IMR-90 (cell line): ENCODE measurements at regions not wholly inside any gene's neighbourhood (a gene's known extent, or its start where the extent isn't known, plus 50 kb on each side); places are given as distances from the start of the nearest gene placed in this dataset.

Experiments
- ATAC-seq: fragments of 200-7000 bp; cut with Tn5 transposase; 2 replicates; pipeline ENCODE4 v1.9.1; 2020; ENCODE audit warnings: low read depth, mild to moderate bottlenecking, moderate library complexity
- BruUV-seq: library from RNA; stranded (reverse); fragments of 400-500 nt; replicated peaks from 2 replicates; lab custom pipeline; 2021; lab: Mats Ljungman, UMichigan
- CTCF ChIA-PET: fragments of 300-600 bp; formaldehyde crosslinking; extraction: SDS; loops from one replicate; lab custom pipeline; 2021; ENCODE audit warnings: antibody characterized with exemption; lab: Yijun Ruan, JAX
- POLR2A ChIA-PET: fragments of 300-600 bp; sonication (Branson Sonifier 250); formaldehyde crosslinking; loops from one replicate; lab custom pipeline; 2022; ENCODE audit warnings: antibody characterized with exemption; ENCODE audit not compliant: unreplicated experiment; lab: Charles Lee
- DNase-seq: peaks from one replicate; pipeline ENCODE4 v3.0.0; 2013
- H2AFZ ChIP-seq: replicated peaks from 2 replicates; pipeline ENCODE3; 2013; ENCODE audit warnings: low read length, mild to moderate bottlenecking; ENCODE audit not compliant: poor library complexity
- H2AK5ac ChIP-seq: 2 replicates; pipeline ENCODE4 v1.6.1; 2013; ENCODE audit warnings: low read depth, low read length, inconsistent platforms
- H2AK9ac ChIP-seq: replicated peaks from 2 replicates; pipeline ENCODE3; 2013; ENCODE audit warnings: mild to moderate bottlenecking, low read depth, low read length, moderate library complexity; ENCODE audit not compliant: poor library complexity
- H2BK120ac ChIP-seq: 2 replicates; pipeline ENCODE4 v1.6.1; 2013; ENCODE audit warnings: low read depth, low read length, inconsistent platforms
- H2BK15ac ChIP-seq: 3 replicates; pipeline ENCODE4 v1.6.1; 2013; ENCODE audit warnings: low read depth, low read length, inconsistent platforms
- H2BK20ac ChIP-seq: 2 replicates; pipeline ENCODE4 v1.6.1; 2013; ENCODE audit warnings: low read depth, mild to moderate bottlenecking, inconsistent platforms, low read length, moderate library complexity
- H2BK5ac ChIP-seq: 2 replicates; pipeline ENCODE4 v1.6.1; 2013; ENCODE audit warnings: mild to moderate bottlenecking, low read depth, low read length, inconsistent platforms; ENCODE audit not compliant: poor library complexity, severe bottlenecking
- H3K14ac ChIP-seq: replicated peaks from 2 replicates; pipeline ENCODE4 v1.6.1; 2013; ENCODE audit warnings: low read depth, low read length, inconsistent platforms
- H3K18ac ChIP-seq: 2 replicates; pipeline ENCODE4 v1.6.1; 2013; ENCODE audit warnings: low read depth, low read length, control low read depth
- H3K23ac ChIP-seq: 2 replicates; pipeline ENCODE4 v1.6.1; 2013; ENCODE audit warnings: low read depth, low read length, inconsistent platforms
- H3K27ac ChIP-seq: 2 replicates; pipeline ENCODE4 v1.5.1; 2013; ENCODE audit warnings: mild to moderate bottlenecking, control low read depth, low read length; ENCODE audit not compliant: insufficient read depth
- H3K27me3 ChIP-seq: 2 replicates; pipeline ENCODE4 v1.6.1; 2013; ENCODE audit warnings: low read length; ENCODE audit not compliant: control insufficient read depth, insufficient read depth
- H3K36me3 ChIP-seq: 2 replicates; pipeline ENCODE4 v1.6.1; 2013; ENCODE audit warnings: low read length, mixed read lengths; ENCODE audit not compliant: control insufficient read depth, insufficient read depth
- H3K4ac ChIP-seq: 2 replicates; pipeline ENCODE4 v1.6.1; 2013; ENCODE audit warnings: low read depth, low read length, inconsistent platforms
- H3K4me1 ChIP-seq: 2 replicates; pipeline ENCODE4 v1.6.1; 2013; ENCODE audit warnings: low read length, mixed read lengths; ENCODE audit not compliant: control insufficient read depth, insufficient read depth
- H3K4me2 ChIP-seq: 2 replicates; pipeline ENCODE4 v1.6.1; 2013; ENCODE audit warnings: low read depth, mild to moderate bottlenecking, control low read depth, low read length, moderate library complexity
- H3K4me3 ChIP-seq: 2 replicates; pipeline ENCODE4 v1.5.1; 2013; ENCODE audit warnings: low read depth, mild to moderate bottlenecking, control low read depth, low read length, moderate library complexity; ENCODE audit not compliant: insufficient read depth
- H3K56ac ChIP-seq: 2 replicates; pipeline ENCODE4 v1.6.1; 2013; ENCODE audit warnings: low read length, inconsistent platforms; ENCODE audit not compliant: insufficient read depth; ENCODE audit errors: extremely low read depth
- H3K79me1 ChIP-seq, 2 experiments: 2 replicates each; pipeline ENCODE4 v1.6.1; 2013; ENCODE audit warnings: low read length in 2 of 2, inconsistent platforms in 1 of 2, low read depth in 1 of 2
- H3K9ac ChIP-seq: 2 replicates; pipeline ENCODE4 v1.6.1; 2013; ENCODE audit warnings: low read depth, low read length, control low read depth
- H3K9me1 ChIP-seq: 2 replicates; pipeline ENCODE4 v1.6.1; 2013; ENCODE audit warnings: low read length, inconsistent platforms; ENCODE audit not compliant: insufficient read depth
- H3K9me3 ChIP-seq: 2 replicates; pipeline ENCODE4 v1.6.1; 2013; ENCODE audit warnings: low read length; ENCODE audit not compliant: control insufficient read depth, insufficient read depth
- H4K20me1 ChIP-seq: 2 replicates; pipeline ENCODE4 v1.6.1; 2013; ENCODE audit warnings: low read length, inconsistent platforms; ENCODE audit not compliant: insufficient read depth
- H4K5ac ChIP-seq: 2 replicates; pipeline ENCODE4 v1.6.1; 2013; ENCODE audit warnings: mild to moderate bottlenecking, low read depth, low read length, control low read depth
- H4K8ac ChIP-seq, 2 experiments: 2 replicates each; pipeline ENCODE4 v1.6.1; 2013; ENCODE audit warnings: low read depth in 2 of 2, low read length in 2 of 2, control low read depth in 1 of 2, inconsistent platforms in 1 of 2
- H4K91ac ChIP-seq: 2 replicates; pipeline ENCODE4 v1.6.1; 2013; ENCODE audit warnings: low read depth, low read length, inconsistent platforms; ENCODE audit not compliant: insufficient read depth
- CHD1 ChIP-seq: IDR thresholded peaks from 2 replicates; pipeline ENCODE4 v1.6.1; 2012; ENCODE audit warnings: low read depth, low read length, improper control_type of control experiment
- FOS ChIP-seq: fragments of 150-350 bp; IDR thresholded peaks from 2 replicates; pipeline ENCODE4 v1.6.1; 2016; ENCODE audit warnings: low read depth, low read length
- MAFK ChIP-seq: IDR thresholded peaks from 2 replicates; pipeline ENCODE4 v1.6.1; 2012; ENCODE audit warnings: low read depth, low read length, improper control_type of control experiment
- NFE2L2 ChIP-seq: fragments of 150-350 bp; IDR thresholded peaks from 2 replicates; pipeline ENCODE4 v1.6.1; 2016; ENCODE audit warnings: low read depth, mild to moderate bottlenecking, low read length
- RFX5 ChIP-seq: IDR thresholded peaks from 2 replicates; pipeline ENCODE4 v1.8.0; 2012; ENCODE audit warnings: low read depth, mild to moderate bottlenecking, low read length, moderate library complexity
- WGBS, 2 experiments: methylation state at CpG; one replicate each; pipeline versions ENCODE4 v1.1.5 to v1.1.7; 2013; ENCODE audit warnings: missing lambda C conversion rate in 2 of 2; ENCODE audit not compliant: insufficient read length in 1 of 2; ENCODE audit errors: extremely low coverage in 2 of 2; 5-methylcytosine and 5-hydroxymethylcytosine counted together
- dilution Hi-C: fragments of 300-500 bp; cut with HindIII; formaldehyde crosslinking; loops from one replicate; pipeline ENCODE4 v1.14.3; 2018; ENCODE audit warnings: low sequenced_read_pairs; ENCODE audit not compliant: unreplicated experiment
- in situ Hi-C: fragments of 300-500 bp; cut with MboI; formaldehyde crosslinking; loops from 3 replicates; pipeline ENCODE4 v1.14.3; 2019; ENCODE audit warnings: low sequenced_read_pairs, inconsistent platforms, mixed read lengths
- intact Hi-C: fragments of 100-400 bp; cut with micrococcal nuclease; formaldehyde crosslinking; loops from 2 replicates; pipeline ENCODE4 v1.10.0; 2022
- TF ChIP-seq, protein P1 (sequence below): fragments of 150-350 bp; IDR thresholded peaks from 2 replicates; pipeline ENCODE4 v1.6.1; 2017; ENCODE audit warnings: mild to moderate bottlenecking, antibody characterized with exemption, low read length, low read depth

DNA sequence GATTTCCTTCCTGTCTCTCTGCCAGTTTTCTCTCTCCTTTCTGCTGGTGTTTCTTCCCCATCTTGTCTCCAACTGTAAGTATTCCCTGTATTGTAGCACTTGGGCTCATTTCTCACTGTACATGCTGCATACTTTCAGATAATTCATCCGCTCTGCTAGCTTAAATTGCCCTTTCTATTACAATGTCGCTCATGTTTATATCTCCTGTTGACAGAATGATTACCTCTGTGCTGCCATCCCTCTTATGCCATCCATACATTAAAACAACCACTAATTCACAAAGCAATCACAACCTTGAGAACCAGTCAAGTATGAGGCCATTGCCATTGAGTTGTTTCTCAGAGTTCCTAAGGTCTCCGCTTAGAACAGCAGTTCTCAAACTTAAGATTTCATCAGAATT is 107.5 kb upstream of the SOX2 start:
- H3K27ac ChIP-seq, result no peak overlapping the region
- no peak overlapping the region for H3K9ac ChIP-seq
- no peak overlapping the region for H3K4me2 ChIP-seq
- ChIA-PET CTCF (no interaction called here), POLR2A (no interaction called here)
- H3K23ac ChIP-seq, result no peak overlapping the region
- in situ Hi-C loops, result no loop called here
- peaks cover 6% of the 10 kb centered on the region; the same call in 1 of the 2 replicates for H3K9me3 ChIP-seq
- H2BK120ac ChIP-seq, result no peak overlapping the region
- H3K79me1 ChIP-seq, result no peaks in the 10 kb centered on the region
- no peak overlapping the region for H4K91ac ChIP-seq
- H3K27me3 ChIP-seq, result no peaks in the 10 kb centered on the region
- no peak overlapping the region for H2BK20ac ChIP-seq
- H2BK5ac ChIP-seq, result no peak overlapping the region
- H3K14ac ChIP-seq, result no peak overlapping the region
- H3K4ac ChIP-seq, result no peak overlapping the region
- dilution Hi-C loops, result no loop called here
- ATAC-seq, result no peak
- H3K56ac ChIP-seq, result no peak overlapping the region
- DNase-seq, result no peak
- BruUV-seq, result no TSS peak
- H4K20me1 ChIP-seq, result no peaks in the 10 kb centered on the region
- no peak overlapping the region for H2AK9ac ChIP-seq
- no peaks in the 10 kb centered on the region for H3K36me3 ChIP-seq
- H3K4me1 ChIP-seq, result no peaks in the 10 kb centered on the region
- no peak overlapping the region for H2AFZ ChIP-seq
- intact Hi-C loops, result no loop called here
- WGBS, 2 experiments, result no CpG with 5 or more reads among the region's 3 CpGs
- H4K8ac ChIP-seq, result no peak overlapping the region
- no peak overlapping the region for H4K5ac ChIP-seq
- H2AK5ac ChIP-seq, result no peak overlapping the region
- no peak for TF ChIP-seq RFX5
- TF ChIP-seq NFE2L2, result no peak
- TF ChIP-seq, protein P1, sequence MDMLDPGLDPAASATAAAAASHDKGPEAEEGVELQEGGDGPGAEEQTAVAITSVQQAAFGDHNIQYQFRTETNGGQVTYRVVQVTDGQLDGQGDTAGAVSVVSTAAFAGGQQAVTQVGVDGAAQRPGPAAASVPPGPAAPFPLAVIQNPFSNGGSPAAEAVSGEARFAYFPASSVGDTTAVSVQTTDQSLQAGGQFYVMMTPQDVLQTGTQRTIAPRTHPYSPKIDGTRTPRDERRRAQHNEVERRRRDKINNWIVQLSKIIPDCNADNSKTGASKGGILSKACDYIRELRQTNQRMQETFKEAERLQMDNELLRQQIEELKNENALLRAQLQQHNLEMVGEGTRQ, result no peak
- no peak for TF ChIP-seq MAFK
- TF ChIP-seq CHD1, result no peak
- no peak for TF ChIP-seq FOS
- H3K18ac ChIP-seq, result no peak overlapping the region
- no peak overlapping the region for H3K4me3 ChIP-seq
- H2BK15ac ChIP-seq, result no peak overlapping the region
- no peaks in the 10 kb centered on the region for H3K9me1 ChIP-seq
